Myocyte (in vitro differentiated cells): ENCODE measurements at regions not wholly inside any gene's neighbourhood (a gene's known extent, or its start where the extent isn't known, plus 50 kb on each side); places are given as distances from the start of the nearest gene placed in this dataset.

Experiments used
- DNase-seq: peaks from one replicate; pipeline ENCODE4 v3.0.0-alpha.2; 2012; ENCODE audit warnings: low read depth

DNA sequence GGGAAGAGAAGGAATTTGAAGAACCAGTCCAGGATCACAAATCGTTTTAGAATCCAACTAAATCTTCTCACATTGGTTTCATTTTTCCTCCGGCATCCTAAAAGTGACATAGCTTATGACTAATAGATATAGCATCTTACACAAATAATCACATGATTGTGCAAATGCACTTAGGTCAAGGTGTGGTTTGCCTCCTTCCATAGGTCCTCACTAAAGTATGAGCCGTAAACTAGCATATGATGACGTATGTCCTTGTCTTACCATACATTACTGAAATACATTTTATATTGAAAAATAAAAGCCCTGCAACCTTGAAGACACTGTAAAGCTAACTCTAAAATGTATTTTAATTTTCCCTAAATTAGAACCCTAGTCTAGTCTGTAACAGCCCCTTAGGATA, 362.7 kb upstream of the ADAMTS16 start:
- DNase-seq = no peak

DNA sequence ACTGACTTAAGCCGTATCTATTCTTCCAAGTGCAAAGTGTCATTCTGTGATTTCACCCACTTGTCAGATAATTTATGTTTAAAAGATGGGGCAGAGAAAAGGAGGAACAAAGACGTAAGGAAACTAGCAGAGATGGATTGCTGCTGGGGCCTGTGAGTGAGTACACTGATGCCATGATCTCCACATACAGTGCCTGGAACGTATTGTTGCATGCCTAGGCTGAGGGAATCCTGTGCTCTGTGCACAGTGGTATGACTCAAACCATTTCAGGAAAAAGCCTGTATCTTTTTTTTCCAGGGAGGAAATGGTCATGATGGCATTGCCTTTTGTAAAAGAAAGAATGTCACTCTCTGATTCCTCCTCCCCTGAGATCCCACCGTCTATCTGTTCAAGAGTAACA, 359.5 kb upstream of the ADAMTS16 start:
- DNase-seq = no peak

DNA sequence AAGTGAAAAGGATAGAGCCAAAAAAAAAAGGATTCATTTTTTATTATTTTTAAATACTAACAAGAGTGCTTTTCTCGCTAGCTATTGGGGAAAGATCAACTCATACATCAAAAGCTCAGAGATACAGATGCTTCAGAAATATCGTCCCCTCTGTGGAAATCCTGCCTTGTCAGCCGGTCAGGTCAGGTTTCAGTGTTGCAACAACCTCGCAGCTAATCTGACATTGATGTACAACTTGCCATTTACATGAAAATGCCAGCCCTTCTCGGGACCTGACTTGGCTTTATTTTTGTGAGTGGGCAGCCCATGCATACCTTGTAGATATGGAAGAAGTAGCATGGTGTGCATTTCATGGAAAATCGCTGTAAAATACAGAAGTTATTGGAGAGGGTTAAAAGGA, 358.8 kb upstream of the ADAMTS16 start:
- no peak for DNase-seq

DNA sequence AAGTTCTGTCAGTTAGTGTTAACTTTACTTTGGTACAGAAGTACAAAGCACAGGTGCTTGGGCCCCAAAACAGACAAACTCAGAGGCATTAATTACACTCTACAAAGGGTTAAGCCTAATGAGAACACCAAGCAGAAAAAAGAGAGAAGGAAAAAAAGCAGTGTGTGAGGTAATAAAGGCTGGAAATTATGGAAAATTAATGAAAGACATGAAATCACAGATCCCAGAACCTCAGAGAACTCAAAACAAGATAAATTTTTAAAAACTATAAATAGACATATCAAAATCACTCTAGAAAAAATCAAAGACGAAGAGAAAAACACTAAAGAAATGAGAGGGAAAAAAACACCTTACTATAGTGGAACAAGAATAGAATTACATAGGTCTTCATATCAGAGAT, 354.2 kb upstream of the ADAMTS16 start:
- DNase-seq = no peak

DNA sequence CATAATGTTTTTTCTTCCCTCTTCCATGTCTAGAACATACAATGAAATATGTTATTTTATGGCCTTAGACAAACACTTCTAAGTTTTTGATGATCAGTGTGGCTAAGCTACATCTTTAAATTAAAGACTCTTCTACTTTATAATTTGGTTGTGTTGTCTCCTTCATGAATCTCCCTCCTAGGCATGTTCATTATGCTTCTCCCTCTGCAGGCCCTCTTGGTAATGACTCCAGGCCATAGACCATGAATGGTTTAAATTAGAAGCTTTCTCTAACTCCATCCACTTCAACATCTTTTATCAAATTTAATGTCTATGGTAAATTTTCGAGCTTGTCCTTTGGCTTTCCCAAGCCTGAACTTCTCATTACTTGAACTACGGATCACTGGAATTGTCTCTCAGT, 342.7 kb upstream of the ADAMTS16 start:
- no peak for DNase-seq

DNA sequence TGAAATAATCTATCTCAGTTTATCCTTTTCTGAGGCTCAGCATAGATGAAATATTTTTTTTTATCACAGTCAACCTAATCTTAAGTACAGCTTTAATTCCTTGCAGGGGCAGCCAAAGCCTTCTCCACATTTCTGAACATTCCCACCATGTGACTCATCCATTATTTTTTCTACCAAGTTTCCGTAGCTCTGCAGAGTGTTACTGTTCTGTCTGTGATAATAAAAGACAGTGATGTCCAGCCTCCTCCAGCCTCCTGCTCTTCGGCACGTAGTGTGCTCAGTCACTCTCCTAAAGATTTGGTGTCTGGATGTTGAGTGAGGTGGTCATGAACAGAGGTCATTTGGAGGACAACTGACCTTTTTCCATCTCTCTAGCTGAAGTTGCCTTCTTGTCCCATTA, 338.1 kb upstream of the ADAMTS16 start:
- no peak for DNase-seq

DNA sequence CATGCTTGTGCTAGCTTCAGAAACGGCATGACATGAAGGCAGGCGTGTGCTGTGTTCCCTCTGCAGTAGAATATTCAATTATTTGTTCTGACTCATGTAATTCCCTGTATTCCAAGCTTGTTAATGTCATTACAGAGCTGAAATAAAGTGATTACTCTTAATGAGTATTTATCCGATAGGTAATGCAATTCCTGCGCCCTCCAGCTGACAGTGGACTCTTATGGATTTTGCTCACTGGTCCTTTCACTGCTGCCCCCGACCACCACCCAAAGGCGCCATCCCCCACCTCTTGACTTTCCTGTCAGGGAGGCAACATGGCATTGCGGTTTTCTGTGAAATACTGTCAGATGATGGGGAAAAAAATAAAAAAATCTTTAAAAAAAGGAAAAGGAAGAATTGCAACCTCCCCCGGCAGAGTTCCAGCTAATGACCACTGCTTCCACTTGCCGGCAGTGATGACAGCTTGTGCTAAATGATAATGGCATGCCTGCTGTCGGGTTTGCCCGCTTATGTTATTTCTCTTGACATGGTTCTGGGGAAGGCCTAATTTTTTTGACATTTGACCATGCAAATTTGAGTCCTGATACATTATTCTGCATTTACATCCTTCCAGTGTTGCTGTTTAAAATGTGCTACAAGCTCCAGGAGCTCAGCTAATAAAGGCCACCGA, 335.3 kb upstream of the ADAMTS16 start:
- DNase-seq = no peak

DNA sequence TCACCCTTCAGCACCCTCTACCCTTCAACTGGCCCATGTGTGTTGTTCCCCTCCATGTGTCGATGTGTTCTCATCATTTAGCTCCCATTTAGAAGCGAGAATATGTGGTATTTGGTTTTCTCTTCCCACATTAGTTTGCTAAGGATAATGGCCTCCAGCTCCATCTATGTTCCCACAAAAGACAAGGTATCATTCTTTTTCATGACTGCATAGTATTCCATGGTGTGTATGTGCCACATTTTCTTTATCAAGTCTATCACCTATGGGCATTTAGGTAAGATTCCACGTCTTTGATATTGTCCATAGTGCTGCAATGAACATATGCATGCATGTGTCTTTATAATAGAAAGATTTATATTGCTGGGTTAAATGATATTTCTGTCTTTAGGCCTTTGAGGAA, 325.1 kb upstream of the ADAMTS16 start:
- DNase-seq = no peak

DNA sequence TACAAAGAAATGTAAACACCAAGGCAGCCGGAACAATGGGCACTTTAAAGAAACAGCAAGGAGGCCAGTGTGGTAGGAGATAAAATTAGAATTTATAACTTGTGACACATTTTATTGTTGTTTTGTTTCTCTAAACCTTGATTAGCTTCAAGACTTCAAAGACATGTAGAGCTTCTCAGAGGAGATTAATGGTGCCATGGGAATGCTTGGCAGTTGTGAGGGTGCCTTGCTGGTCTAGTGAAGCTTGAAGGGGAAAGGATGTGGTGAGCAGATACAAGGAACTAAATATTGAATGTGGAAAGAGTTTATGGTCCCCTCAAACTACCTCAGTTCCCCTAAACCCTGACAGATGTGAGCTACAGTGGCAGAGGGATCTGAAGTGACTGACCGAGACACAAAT, 322.4 kb upstream of the ADAMTS16 start:
- DNase-seq = no peak

DNA sequence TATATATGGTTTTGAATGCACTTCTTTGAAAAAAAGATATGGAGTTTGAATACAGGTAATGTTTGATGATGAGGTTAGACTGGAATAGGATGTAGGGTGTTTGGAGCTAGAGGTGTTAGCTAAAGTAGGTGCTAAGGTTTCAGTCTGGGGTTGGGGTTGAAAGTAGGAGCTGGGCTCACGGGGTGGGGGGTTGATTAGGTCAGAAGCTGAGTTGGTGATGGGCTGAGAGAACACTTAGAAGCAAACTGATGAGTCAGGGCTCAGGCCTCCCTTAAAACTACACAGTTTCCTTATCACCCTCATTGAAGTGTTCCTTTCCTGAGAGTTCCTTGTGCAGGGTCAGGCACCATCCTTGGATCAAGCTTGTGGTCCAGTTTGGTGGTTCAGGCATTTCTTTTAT, 308.8 kb upstream of the ADAMTS16 start:
- no peak for DNase-seq

DNA sequence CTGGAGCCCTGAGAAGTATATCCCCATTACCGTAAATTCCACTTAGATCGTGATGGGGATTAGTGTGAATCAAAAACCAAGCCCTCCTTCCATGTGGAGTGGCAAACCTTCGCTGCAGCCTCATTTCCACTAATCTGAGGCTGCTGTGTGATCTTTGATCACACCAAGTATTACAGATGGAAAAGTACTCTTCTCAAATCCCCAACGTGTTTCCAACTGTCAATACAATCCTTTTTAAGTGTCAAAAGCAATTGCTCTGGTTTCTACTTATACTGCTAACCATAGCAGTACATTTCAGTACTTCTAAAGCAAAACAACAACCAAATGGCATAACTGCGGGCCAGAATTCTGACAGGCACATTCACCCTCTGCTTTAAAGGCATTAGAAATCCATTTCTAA, 307.7 kb upstream of the ADAMTS16 start:
- no peak for DNase-seq

DNA sequence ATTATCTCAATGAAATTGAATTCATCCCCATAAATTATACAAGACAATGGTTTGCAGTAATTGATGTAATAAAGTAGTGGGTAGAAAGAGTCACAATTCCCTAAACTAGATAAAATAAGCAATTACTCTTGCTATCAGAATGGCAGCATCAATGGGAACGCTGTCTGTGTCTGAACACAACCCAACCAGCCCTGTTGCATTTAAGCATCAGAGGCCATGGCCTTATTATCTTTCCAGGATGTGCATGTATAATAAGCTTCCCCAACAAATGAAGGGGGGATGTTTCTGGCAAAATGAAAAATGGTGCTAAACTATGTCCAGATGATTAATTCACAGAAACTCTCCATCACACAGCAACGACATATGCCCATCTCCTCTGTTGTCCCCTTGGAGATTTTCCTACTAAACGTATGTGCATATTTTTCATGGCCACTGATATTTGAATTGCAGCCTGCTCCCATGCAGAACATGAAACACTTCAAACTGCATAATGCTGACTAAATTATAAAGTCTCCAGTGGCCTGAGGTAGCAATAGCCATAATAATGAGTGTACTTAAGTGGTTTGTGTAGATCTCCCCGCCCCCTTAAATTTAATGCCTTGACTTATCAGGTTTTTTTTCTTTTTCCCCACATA, 306.9 kb upstream of the ADAMTS16 start:
- no peak for DNase-seq

DNA sequence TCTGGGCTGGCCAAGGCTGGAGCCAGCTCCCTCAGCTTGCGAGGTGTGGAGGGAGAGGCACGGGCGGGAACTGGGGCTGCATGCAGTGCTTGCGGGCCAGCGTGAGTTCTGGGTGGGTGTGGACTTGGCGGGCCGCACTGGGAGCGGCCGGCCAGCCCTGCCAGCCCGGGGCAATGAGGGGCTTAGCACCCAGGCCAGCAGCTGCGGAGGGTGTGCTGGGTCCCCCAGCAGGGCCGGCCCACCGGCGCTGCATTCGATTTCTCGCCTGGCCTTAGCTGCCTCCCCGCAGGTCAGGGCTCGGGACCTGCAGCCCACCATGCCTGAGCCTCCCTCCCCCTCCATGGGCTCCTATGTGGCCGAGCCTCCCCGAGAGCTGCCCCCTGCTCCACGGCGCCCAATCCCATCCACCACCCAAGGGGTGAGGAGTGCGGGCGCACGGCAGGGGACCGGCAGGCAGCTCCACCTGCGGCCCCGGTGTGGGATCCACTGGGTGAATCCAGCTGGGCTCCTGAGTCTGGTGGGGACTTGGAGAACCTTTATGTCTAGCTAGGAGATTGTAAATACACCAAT, 302.6 kb upstream of the ADAMTS16 start:
- DNase-seq = no peak

DNA sequence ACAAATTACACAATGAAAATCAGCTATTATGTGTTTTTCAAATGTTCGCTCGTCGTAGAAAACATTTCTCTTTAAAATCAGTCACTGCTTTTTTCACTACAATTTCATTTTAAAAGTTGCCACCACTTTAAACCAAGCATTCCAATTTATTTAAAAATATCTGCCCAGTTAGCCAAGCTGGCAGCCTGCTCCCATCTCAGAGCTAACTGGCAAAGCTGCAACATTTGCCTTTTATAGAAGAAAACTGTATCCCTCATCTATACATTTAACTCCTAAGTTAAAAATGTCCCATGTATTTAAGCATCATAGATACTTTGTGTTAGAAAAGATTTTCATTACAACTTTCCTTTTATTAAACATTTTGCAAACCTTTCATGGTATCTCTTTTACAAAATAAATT, 294.9 kb upstream of the ADAMTS16 start:
- no peak for DNase-seq

DNA sequence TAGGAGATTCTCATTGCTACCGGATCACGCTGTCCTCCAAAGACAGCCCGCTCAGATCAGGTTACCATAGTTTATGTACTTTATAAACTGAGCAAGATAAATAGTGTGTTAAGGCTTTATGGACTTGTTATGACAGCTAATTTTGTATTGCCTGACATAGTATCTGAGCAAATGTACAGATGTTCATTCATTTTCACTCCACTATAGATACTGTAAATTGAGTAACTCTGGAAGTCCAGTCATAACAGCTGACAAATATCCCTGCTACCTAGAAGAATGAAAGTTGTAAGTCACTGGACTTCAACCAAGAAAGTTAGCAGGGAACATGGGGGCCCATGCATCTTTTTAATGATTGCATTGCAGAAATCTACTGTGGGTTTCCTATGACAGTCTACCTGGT, 292.4 kb upstream of the ADAMTS16 start:
- DNase-seq = no peak

DNA sequence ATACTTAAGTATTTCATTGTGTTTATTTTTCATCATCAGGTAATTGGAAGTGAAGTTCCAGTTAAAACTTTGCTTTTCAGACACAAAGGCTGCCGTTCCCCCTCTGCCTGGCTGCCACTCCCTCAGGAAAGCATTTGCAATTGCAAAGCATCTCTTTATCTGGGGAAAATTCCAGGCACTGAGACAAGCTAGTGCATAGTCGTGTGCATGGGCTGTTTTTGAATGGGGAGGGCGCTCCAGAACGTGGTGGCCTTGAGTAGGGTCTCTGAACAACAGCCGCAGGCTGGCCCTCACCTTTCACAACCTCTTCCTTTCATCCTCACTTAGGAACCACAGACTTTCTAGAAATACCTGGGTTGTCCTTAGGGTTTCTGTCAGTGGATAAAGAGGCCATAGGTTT, 285.1 kb upstream of the ADAMTS16 start:
- DNase-seq = no peak

DNA sequence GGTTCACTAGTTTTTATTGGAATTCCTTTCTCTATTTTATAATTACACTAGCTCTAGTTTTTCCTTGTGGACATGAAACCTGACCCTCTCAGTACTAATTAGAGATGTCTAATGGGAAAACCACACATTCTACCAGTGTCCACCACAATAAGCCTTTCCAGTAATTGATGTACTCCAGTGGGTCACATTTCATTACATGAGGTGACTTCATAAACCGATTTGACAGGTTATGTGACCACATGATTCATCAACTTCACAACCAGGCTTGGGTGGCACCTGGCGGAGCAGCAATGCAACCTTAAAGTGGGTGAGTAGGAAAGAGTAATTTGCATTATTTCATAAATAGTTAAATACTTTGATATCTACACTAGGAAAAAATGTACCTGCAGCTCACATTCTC, 284.2 kb upstream of the ADAMTS16 start:
- no peak for DNase-seq

DNA sequence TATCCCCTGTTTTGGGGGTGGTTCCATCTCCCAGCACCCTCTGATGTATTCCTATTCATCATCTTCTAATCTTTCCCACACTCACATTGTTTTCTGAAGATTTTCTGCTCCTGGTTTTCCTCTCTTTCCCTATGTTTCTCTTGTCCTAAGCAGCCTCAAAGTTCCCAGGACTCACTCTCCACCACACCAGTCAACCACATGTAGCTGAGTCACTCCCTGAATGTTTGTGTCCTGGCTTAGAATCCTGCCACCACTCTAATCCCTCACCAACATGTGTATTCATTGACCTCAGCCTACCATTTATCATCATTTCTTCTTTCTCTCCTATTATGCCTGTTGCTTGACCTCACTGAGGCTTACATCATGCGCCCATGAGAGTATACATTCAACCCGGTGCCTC, 282.4 kb upstream of the ADAMTS16 start:
- DNase-seq = no peak

DNA sequence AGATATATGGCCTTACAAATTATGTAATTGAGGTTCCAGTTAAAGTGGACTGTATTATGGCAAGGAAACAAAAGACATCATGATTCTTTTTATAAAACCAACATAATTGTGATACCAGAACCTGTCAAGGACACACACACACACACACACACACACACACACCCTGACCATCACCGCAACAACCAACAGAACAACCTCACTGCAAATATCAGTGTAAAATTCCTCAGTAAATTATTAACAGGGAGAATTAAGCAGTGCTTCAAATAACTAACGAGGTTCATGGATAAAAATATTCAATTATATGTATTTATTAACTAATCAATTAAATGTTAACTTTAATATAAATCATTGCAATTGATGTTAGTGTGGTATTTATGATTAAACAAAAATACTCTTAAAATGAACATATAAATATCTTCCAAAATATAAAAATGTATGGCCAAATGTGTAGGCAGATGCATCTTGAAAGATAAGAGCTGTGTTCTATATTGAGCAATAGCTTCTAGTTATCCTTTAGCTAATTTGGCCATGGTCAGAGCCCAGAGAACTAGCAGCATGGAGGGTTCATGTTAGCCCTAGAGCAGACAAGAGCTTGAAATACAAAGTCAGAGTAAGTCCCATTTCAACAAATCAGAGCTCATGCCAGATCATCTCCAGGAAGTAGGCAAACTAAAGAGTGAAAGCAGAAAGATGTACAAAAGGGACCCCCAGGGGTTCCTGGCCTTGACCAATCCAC, 280.5 kb upstream of the ADAMTS16 start:
- DNase-seq = no peak

DNA sequence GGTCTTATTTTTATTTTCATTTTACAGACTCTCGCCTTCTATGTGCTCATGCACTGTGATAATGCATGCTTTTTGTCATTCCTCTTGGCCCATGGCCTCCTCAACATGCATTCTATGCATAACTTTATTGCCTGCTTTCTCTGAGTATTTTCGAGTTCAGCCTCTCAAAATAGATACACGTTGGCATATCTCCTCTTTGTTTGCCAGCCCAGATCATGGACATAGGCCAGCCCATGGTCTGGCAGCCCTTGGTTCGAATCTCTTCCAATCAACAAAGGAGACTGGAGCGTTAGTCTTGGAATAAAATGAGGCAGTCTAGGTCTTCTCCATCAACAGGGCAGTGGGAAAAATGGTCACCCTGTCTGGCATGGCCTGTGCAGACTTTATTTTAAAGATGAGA, 279.5 kb upstream of the ADAMTS16 start:
- no peak for DNase-seq

DNA sequence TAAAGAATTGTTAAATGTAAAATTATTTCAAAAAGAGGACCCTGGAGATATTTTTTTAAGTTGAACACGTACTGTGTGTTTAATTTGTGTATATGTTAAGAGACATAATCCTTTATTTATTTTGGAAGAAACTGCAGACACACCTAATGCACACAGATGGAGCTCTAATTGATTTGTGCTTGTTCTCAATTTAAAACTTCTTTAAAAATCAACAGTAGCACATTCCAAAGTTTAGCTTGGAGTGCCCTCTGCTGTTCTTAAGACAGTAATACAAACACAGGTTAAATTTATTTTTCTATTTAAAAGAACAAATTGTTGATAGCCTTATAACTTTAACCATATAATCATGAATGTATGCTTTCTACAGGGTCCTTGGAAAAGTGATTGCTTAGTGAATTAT, 277.6 kb upstream of the ADAMTS16 start:
- peak; percentile 35 for DNase-seq

DNA sequence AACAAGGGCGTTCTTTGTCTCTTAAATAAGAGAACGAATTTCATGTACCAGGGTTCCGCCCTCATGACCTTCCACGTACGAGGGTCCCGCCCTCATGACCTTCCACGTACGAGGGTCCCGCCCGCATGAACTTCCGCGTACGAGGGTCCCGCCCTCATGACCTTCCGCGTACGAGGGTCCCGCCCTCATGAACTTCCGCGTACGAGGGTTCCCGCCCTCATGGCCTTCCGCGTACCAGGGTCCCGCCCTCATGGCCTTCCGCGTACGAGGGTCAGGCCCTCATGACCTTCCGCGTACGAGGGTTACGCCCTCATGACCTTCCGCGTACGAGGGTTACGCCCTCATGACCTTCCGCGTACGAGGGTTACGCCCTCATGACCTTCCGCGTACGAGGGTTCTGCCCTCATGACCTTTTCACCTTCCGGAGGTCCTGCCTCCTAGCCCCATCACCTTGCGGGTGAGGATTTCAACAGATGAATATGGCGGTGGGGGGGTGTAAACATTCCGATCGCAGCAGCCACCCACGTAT, 273.9 kb upstream of the ADAMTS16 start:
- DNase-seq = no peak
